IMR-90 (cell line): ENCODE measurements at regions not wholly inside any gene's neighbourhood (a gene's known extent, or its start where the extent isn't known, plus 50 kb on each side); places are given as distances from the start of the nearest gene placed in this dataset.

Experiments
- ATAC-seq: fragments of 200-7000 bp; cut with Tn5 transposase; 2 replicates; pipeline ENCODE4 v1.9.1; 2020; ENCODE audit warnings: low read depth, mild to moderate bottlenecking, moderate library complexity
- BruUV-seq: library from RNA; stranded (reverse); fragments of 400-500 nt; replicated peaks from 2 replicates; lab custom pipeline; 2021; lab: Mats Ljungman, UMichigan
- CTCF ChIA-PET: fragments of 300-600 bp; formaldehyde crosslinking; extraction: SDS; loops from one replicate; lab custom pipeline; 2021; ENCODE audit warnings: antibody characterized with exemption; lab: Yijun Ruan, JAX
- POLR2A ChIA-PET: fragments of 300-600 bp; sonication (Branson Sonifier 250); formaldehyde crosslinking; loops from one replicate; lab custom pipeline; 2022; ENCODE audit warnings: antibody characterized with exemption; ENCODE audit not compliant: unreplicated experiment; lab: Charles Lee
- DNase-seq: peaks from one replicate; pipeline ENCODE4 v3.0.0; 2013
- H2AFZ ChIP-seq: replicated peaks from 2 replicates; pipeline ENCODE3; 2013; ENCODE audit warnings: low read length, mild to moderate bottlenecking; ENCODE audit not compliant: poor library complexity
- H2AK5ac ChIP-seq: 2 replicates; pipeline ENCODE4 v1.6.1; 2013; ENCODE audit warnings: low read depth, low read length, inconsistent platforms
- H2AK9ac ChIP-seq: replicated peaks from 2 replicates; pipeline ENCODE3; 2013; ENCODE audit warnings: mild to moderate bottlenecking, low read depth, low read length, moderate library complexity; ENCODE audit not compliant: poor library complexity
- H2BK120ac ChIP-seq: 2 replicates; pipeline ENCODE4 v1.6.1; 2013; ENCODE audit warnings: low read depth, low read length, inconsistent platforms
- H2BK15ac ChIP-seq: 3 replicates; pipeline ENCODE4 v1.6.1; 2013; ENCODE audit warnings: low read depth, low read length, inconsistent platforms
- H2BK20ac ChIP-seq: 2 replicates; pipeline ENCODE4 v1.6.1; 2013; ENCODE audit warnings: low read depth, mild to moderate bottlenecking, inconsistent platforms, low read length, moderate library complexity
- H2BK5ac ChIP-seq: 2 replicates; pipeline ENCODE4 v1.6.1; 2013; ENCODE audit warnings: mild to moderate bottlenecking, low read depth, low read length, inconsistent platforms; ENCODE audit not compliant: poor library complexity, severe bottlenecking
- H3K14ac ChIP-seq: replicated peaks from 2 replicates; pipeline ENCODE4 v1.6.1; 2013; ENCODE audit warnings: low read depth, low read length, inconsistent platforms
- H3K18ac ChIP-seq: 2 replicates; pipeline ENCODE4 v1.6.1; 2013; ENCODE audit warnings: low read depth, low read length, control low read depth
- H3K23ac ChIP-seq: 2 replicates; pipeline ENCODE4 v1.6.1; 2013; ENCODE audit warnings: low read depth, low read length, inconsistent platforms
- H3K27ac ChIP-seq: 2 replicates; pipeline ENCODE4 v1.5.1; 2013; ENCODE audit warnings: mild to moderate bottlenecking, control low read depth, low read length; ENCODE audit not compliant: insufficient read depth
- H3K27me3 ChIP-seq: 2 replicates; pipeline ENCODE4 v1.6.1; 2013; ENCODE audit warnings: low read length; ENCODE audit not compliant: control insufficient read depth, insufficient read depth
- H3K36me3 ChIP-seq: 2 replicates; pipeline ENCODE4 v1.6.1; 2013; ENCODE audit warnings: low read length, mixed read lengths; ENCODE audit not compliant: control insufficient read depth, insufficient read depth
- H3K4ac ChIP-seq: 2 replicates; pipeline ENCODE4 v1.6.1; 2013; ENCODE audit warnings: low read depth, low read length, inconsistent platforms
- H3K4me1 ChIP-seq: 2 replicates; pipeline ENCODE4 v1.6.1; 2013; ENCODE audit warnings: low read length, mixed read lengths; ENCODE audit not compliant: control insufficient read depth, insufficient read depth
- H3K4me2 ChIP-seq: 2 replicates; pipeline ENCODE4 v1.6.1; 2013; ENCODE audit warnings: low read depth, mild to moderate bottlenecking, control low read depth, low read length, moderate library complexity
- H3K4me3 ChIP-seq: 2 replicates; pipeline ENCODE4 v1.5.1; 2013; ENCODE audit warnings: low read depth, mild to moderate bottlenecking, control low read depth, low read length, moderate library complexity; ENCODE audit not compliant: insufficient read depth
- H3K56ac ChIP-seq: 2 replicates; pipeline ENCODE4 v1.6.1; 2013; ENCODE audit warnings: low read length, inconsistent platforms; ENCODE audit not compliant: insufficient read depth; ENCODE audit errors: extremely low read depth
- H3K79me1 ChIP-seq, 2 experiments: 2 replicates each; pipeline ENCODE4 v1.6.1; 2013; ENCODE audit warnings: low read length in 2 of 2, inconsistent platforms in 1 of 2, low read depth in 1 of 2
- H3K9ac ChIP-seq: 2 replicates; pipeline ENCODE4 v1.6.1; 2013; ENCODE audit warnings: low read depth, low read length, control low read depth
- H3K9me1 ChIP-seq: 2 replicates; pipeline ENCODE4 v1.6.1; 2013; ENCODE audit warnings: low read length, inconsistent platforms; ENCODE audit not compliant: insufficient read depth
- H3K9me3 ChIP-seq: 2 replicates; pipeline ENCODE4 v1.6.1; 2013; ENCODE audit warnings: low read length; ENCODE audit not compliant: control insufficient read depth, insufficient read depth
- H4K20me1 ChIP-seq: 2 replicates; pipeline ENCODE4 v1.6.1; 2013; ENCODE audit warnings: low read length, inconsistent platforms; ENCODE audit not compliant: insufficient read depth
- H4K5ac ChIP-seq: 2 replicates; pipeline ENCODE4 v1.6.1; 2013; ENCODE audit warnings: mild to moderate bottlenecking, low read depth, low read length, control low read depth
- H4K8ac ChIP-seq, 2 experiments: 2 replicates each; pipeline ENCODE4 v1.6.1; 2013; ENCODE audit warnings: low read depth in 2 of 2, low read length in 2 of 2, control low read depth in 1 of 2, inconsistent platforms in 1 of 2
- H4K91ac ChIP-seq: 2 replicates; pipeline ENCODE4 v1.6.1; 2013; ENCODE audit warnings: low read depth, low read length, inconsistent platforms; ENCODE audit not compliant: insufficient read depth
- BHLHE40 ChIP-seq: fragments of 150-350 bp; IDR thresholded peaks from 2 replicates; pipeline ENCODE4 v1.6.1; 2016; ENCODE audit warnings: mild to moderate bottlenecking, low read depth, low read length
- CEBPB ChIP-seq: IDR thresholded peaks from 2 replicates; pipeline ENCODE4 v1.6.1; 2012; ENCODE audit warnings: low read depth, low read length, improper control_type of control experiment
- CHD1 ChIP-seq: IDR thresholded peaks from 2 replicates; pipeline ENCODE4 v1.6.1; 2012; ENCODE audit warnings: low read depth, low read length, improper control_type of control experiment
- FOS ChIP-seq: fragments of 150-350 bp; IDR thresholded peaks from 2 replicates; pipeline ENCODE4 v1.6.1; 2016; ENCODE audit warnings: low read depth, low read length
- MAFK ChIP-seq: IDR thresholded peaks from 2 replicates; pipeline ENCODE4 v1.6.1; 2012; ENCODE audit warnings: low read depth, low read length, improper control_type of control experiment
- MAZ ChIP-seq: IDR thresholded peaks from 2 replicates; pipeline ENCODE4 v1.6.1; 2012; ENCODE audit warnings: low read depth, mild to moderate bottlenecking, low read length, improper control_type of control experiment, moderate library complexity, borderline replicate concordance
- MXI1 ChIP-seq: IDR thresholded peaks from 2 replicates; pipeline ENCODE4 v1.6.1; 2012; ENCODE audit warnings: low read depth, mild to moderate bottlenecking, low read length, moderate library complexity, borderline replicate concordance
- NFE2L2 ChIP-seq: fragments of 150-350 bp; IDR thresholded peaks from 2 replicates; pipeline ENCODE4 v1.6.1; 2016; ENCODE audit warnings: low read depth, mild to moderate bottlenecking, low read length
- POLR2A ChIP-seq: IDR thresholded peaks from 2 replicates; pipeline ENCODE4 v1.6.1; 2012; ENCODE audit warnings: mild to moderate bottlenecking, low read depth, low read length
- RAD21 ChIP-seq: IDR thresholded peaks from 2 replicates; pipeline ENCODE4 v1.6.1; 2012; ENCODE audit warnings: low read length, improper control_type of control experiment
- RCOR1 ChIP-seq: IDR thresholded peaks from 2 replicates; pipeline ENCODE4 v1.6.1; 2012; ENCODE audit warnings: mild to moderate bottlenecking, low read length, improper control_type of control experiment; ENCODE audit not compliant: insufficient replicate concordance
- RFX5 ChIP-seq: IDR thresholded peaks from 2 replicates; pipeline ENCODE4 v1.8.0; 2012; ENCODE audit warnings: low read depth, mild to moderate bottlenecking, low read length, moderate library complexity
- SMC3 ChIP-seq: fragments of 150-350 bp; IDR thresholded peaks from 2 replicates; pipeline ENCODE4 v1.6.1; 2016; ENCODE audit warnings: low read depth, mild to moderate bottlenecking, antibody characterized with exemption, low read length, moderate library complexity
- USF2 ChIP-seq: fragments of 150-350 bp; IDR thresholded peaks from 2 replicates; pipeline ENCODE4 v1.6.1; 2017; ENCODE audit warnings: mild to moderate bottlenecking, antibody characterized with exemption, low read length, low read depth
- WGBS, 2 experiments: methylation state at CpG; one replicate each; pipeline versions ENCODE4 v1.1.5 to v1.1.7; 2013; ENCODE audit warnings: missing lambda C conversion rate in 2 of 2; ENCODE audit not compliant: insufficient read length in 1 of 2; ENCODE audit errors: extremely low coverage in 2 of 2; 5-methylcytosine and 5-hydroxymethylcytosine counted together
- dilution Hi-C: fragments of 300-500 bp; cut with HindIII; formaldehyde crosslinking; loops from one replicate; pipeline ENCODE4 v1.14.3; 2018; ENCODE audit warnings: low sequenced_read_pairs; ENCODE audit not compliant: unreplicated experiment
- in situ Hi-C: fragments of 300-500 bp; cut with MboI; formaldehyde crosslinking; loops from 3 replicates; pipeline ENCODE4 v1.14.3; 2019; ENCODE audit warnings: low sequenced_read_pairs, inconsistent platforms, mixed read lengths
- intact Hi-C: fragments of 100-400 bp; cut with micrococcal nuclease; formaldehyde crosslinking; loops from 2 replicates; pipeline ENCODE4 v1.10.0; 2022
- TF ChIP-seq, protein P1 (sequence below): conservative IDR thresholded peaks from 2 replicates; pipeline ENCODE4 v1.5.1; 2012; ENCODE audit warnings: mild to moderate bottlenecking, low read depth, low read length, improper control_type of control experiment
- TF ChIP-seq, protein P2 (sequence below): fragments of 150-350 bp; IDR thresholded peaks from 2 replicates; pipeline ENCODE4 v1.6.1; 2016; ENCODE audit warnings: low read depth, mild to moderate bottlenecking, low read length, moderate library complexity, borderline replicate concordance

- Histone ChIP-seq H3K18ac (no peak overlapping the region), H3K4me2 (no peak overlapping the region), H3K9me3 (no peaks in the 10 kb centered on the region), H4K5ac (no peak overlapping the region), H2AFZ (no peak overlapping the region), H2BK120ac (no peak overlapping the region), H4K8ac (no peak overlapping the region), H2BK20ac (no peak overlapping the region), H3K27me3 (no peaks in the 10 kb centered on the region), H3K56ac (no peak overlapping the region), H4K91ac (no peak overlapping the region), H2AK5ac (no peak overlapping the region), H3K4ac (no peak overlapping the region), H2BK15ac (no peak overlapping the region), H3K14ac (no peak overlapping the region), H3K79me1 (no peaks in the 10 kb centered on the region), H3K27ac (no peak overlapping the region), H3K9ac (no peak overlapping the region), H3K23ac (no peak overlapping the region), H3K36me3 (no peaks in the 10 kb centered on the region), H3K4me1 (peaks cover 4% of the 10 kb centered on the region), H3K9me1 (peaks cover 4% of the 10 kb centered on the region; the same call in 1 of the 2 replicates), H2AK9ac (no peak overlapping the region), H4K20me1 (no peaks in the 10 kb centered on the region), H2BK5ac (no peak overlapping the region), H3K4me3 (no peak overlapping the region)
- in situ Hi-C loops (no loop called here), intact Hi-C loops (no loop called here), dilution Hi-C loops (no loop called here)
- POLR2A ChIA-PET = no interaction called here
- no TSS peak for BruUV-seq
- CTCF ChIA-PET = interaction anchor here (0.6 kb wide), 1 partner anchor 30 kb away, joined by 3 read pairs; no protein-coding TSS in a partner anchor
- WGBS, 2 experiments = no CpG with 5 or more reads among the region's 2 CpGs
- DNase-seq (no peak), ATAC-seq (no peak)
- TF ChIP-seq USF2 (no peak), RFX5 (no peak), MXI1 (no peak), NFE2L2 (no peak), POLR2A (no peak), MAZ (no peak), SMC3 (no peak), RCOR1 (no peak), RAD21 (no peak), MAFK (no peak), CHD1 (no peak), BHLHE40 (no peak), FOS (no peak), CEBPB (no peak)
- TF ChIP-seq, protein P1, sequence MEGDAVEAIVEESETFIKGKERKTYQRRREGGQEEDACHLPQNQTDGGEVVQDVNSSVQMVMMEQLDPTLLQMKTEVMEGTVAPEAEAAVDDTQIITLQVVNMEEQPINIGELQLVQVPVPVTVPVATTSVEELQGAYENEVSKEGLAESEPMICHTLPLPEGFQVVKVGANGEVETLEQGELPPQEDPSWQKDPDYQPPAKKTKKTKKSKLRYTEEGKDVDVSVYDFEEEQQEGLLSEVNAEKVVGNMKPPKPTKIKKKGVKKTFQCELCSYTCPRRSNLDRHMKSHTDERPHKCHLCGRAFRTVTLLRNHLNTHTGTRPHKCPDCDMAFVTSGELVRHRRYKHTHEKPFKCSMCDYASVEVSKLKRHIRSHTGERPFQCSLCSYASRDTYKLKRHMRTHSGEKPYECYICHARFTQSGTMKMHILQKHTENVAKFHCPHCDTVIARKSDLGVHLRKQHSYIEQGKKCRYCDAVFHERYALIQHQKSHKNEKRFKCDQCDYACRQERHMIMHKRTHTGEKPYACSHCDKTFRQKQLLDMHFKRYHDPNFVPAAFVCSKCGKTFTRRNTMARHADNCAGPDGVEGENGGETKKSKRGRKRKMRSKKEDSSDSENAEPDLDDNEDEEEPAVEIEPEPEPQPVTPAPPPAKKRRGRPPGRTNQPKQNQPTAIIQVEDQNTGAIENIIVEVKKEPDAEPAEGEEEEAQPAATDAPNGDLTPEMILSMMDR = no peak
- TF ChIP-seq, protein P2, sequence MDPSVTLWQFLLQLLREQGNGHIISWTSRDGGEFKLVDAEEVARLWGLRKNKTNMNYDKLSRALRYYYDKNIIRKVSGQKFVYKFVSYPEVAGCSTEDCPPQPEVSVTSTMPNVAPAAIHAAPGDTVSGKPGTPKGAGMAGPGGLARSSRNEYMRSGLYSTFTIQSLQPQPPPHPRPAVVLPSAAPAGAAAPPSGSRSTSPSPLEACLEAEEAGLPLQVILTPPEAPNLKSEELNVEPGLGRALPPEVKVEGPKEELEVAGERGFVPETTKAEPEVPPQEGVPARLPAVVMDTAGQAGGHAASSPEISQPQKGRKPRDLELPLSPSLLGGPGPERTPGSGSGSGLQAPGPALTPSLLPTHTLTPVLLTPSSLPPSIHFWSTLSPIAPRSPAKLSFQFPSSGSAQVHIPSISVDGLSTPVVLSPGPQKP = no peak
Observed at GRCh38 chr9:12920437-12920836, 145.6 kb downstream of the LURAP1L start.
